ENCODE measurements at regions not wholly inside any gene's neighbourhood (a gene's known extent, or its start where the extent isn't known, plus 50 kb on each side); places are given as distances from the start of the nearest gene placed in this dataset.

- no peaks in the 10 kb centered on the region for H3K79me2 ChIP-seq (ENCODE audit: insufficient read depth, low read length)
These were observed 158.4 kb upstream of the PLXNC1 start for GRCh38 chr12:93989949-93990348.

More at GRCh38 chr12:93989949-93990348, 158.4 kb upstream of the PLXNC1 start:
- intact Hi-C loops (cut with micrococcal nuclease): no loop called here
- BruUV-seq (replicated peaks): no TSS peak
- no peaks in the 10 kb centered on the region for H4K20me1 ChIP-seq (ENCODE audit: insufficient read depth)
- no peak overlapping the region for H3K4me2 ChIP-seq (ENCODE audit: low read length)
- no peaks in the 10 kb centered on the region for H3K36me3 ChIP-seq (ENCODE audit: control insufficient read depth in 1 of 2, insufficient read depth in 2 of 2, low read length in 2 of 2)
- H3K27me3 ChIP-seq (ENCODE audit: insufficient read depth, low read length): no peaks in the 10 kb centered on the region
- ChIA-PET CTCF (no interaction called here), RAD21 (ENCODE audit: low non-redundant PET in 1 of 2, low total read pairs in 2 of 2, uncharacterized antibody in 2 of 2, unreplicated experiment in 2 of 2) (no interaction called here), POLR2A (no interaction called here)
- no peak overlapping the region for H2AFZ ChIP-seq (ENCODE audit: low read depth, low read length, poor library complexity, severe bottlenecking)
- no peak overlapping the region for H3K9ac ChIP-seq (ENCODE audit: low read length)
- no peak overlapping the region for H3K4me3 ChIP-seq (replicated peaks in 1 of 2; ENCODE audit: low read depth in 1 of 2, low read length in 2 of 2)
- no peaks in the 10 kb centered on the region for H3K4me1 ChIP-seq (ENCODE audit: control insufficient read depth in 1 of 2, insufficient read depth in 2 of 2, low read length in 2 of 2)
- no peak for TF ChIP-seq REST (IDR thresholded peaks at IDR 0.05; ENCODE audit: low read depth)
- no peak for TF ChIP-seq MAX (IDR thresholded peaks at IDR 0.05)
- TF ChIP-seq CBX3 (IDR thresholded peaks at IDR 0.05; ENCODE audit: low read depth): no peak
- TF ChIP-seq EZH2phosphoT487 (IDR thresholded peaks at IDR 0.05; ENCODE audit: borderline replicate concordance): no peak
- TF ChIP-seq CTCF (IDR thresholded peaks at IDR 0.05 in 2 of 3, conservative IDR thresholded peaks at IDR 0.05 in 1 of 3; ENCODE audit: borderline replicate concordance in 1 of 3, insufficient read depth in 1 of 3, low read depth in 2 of 3, low read length in 2 of 3): no peak
- no peak for TF ChIP-seq TCF7L2 (IDR thresholded peaks at IDR 0.05; ENCODE audit: borderline replicate concordance, extremely low read depth, insufficient read depth, insufficient read length)
- no peak for TF ChIP-seq SP1 (IDR thresholded peaks at IDR 0.05; ENCODE audit: low read depth)
- no peak for TF ChIP-seq ELF1 (IDR thresholded peaks at IDR 0.05; ENCODE audit: borderline replicate concordance, low read depth)
- no peak for TF ChIP-seq ZNF274 (IDR thresholded peaks at IDR 0.05; ENCODE audit: low read depth, low read length)
- no peak for TF ChIP-seq SIN3A (IDR thresholded peaks at IDR 0.05; ENCODE audit: low read depth)
- TF ChIP-seq POLR2A (IDR thresholded peaks at IDR 0.05; ENCODE audit: borderline replicate concordance, extremely low read depth, insufficient read depth, insufficient read length): no peak
- no peak for TF ChIP-seq ZFX (IDR thresholded peaks at IDR 0.05)
- no peak for TF ChIP-seq POLR2AphosphoS5 (IDR thresholded peaks at IDR 0.05; ENCODE audit: low read depth, low read length)
- no peak overlapping the region for H3K27ac ChIP-seq (ENCODE audit: low read depth, low read length)
- no peaks in the 10 kb centered on the region for H3K9me2 ChIP-seq (ENCODE audit: insufficient read depth)
- H3K9me3 ChIP-seq (ENCODE audit: control insufficient read depth in 1 of 2, insufficient read depth in 1 of 2, low read depth in 1 of 2, low read length in 2 of 2): no peaks in the 10 kb centered on the region
- ATAC-seq (no peak), DNase-seq (ENCODE audit: low read depth, low spot score) (no peak)

Measured in HCT116 (cell line).